DMS153 (cell line): ENCODE measurements at regions not wholly inside any gene's neighbourhood (a gene's known extent, or its start where the extent isn't known, plus 50 kb on each side); places are given as distances from the start of the nearest gene placed in this dataset.
"Not testable (repeated sequence)": the region's sequence is repeated elsewhere in the genome, so short reads cannot be mapped to it uniquely, and the experiment has no call there.

Experiments used
- DNase-seq: peaks from one replicate; lab custom pipeline; 2025; lab: John Stamatoyannopoulos, UW

DNA sequence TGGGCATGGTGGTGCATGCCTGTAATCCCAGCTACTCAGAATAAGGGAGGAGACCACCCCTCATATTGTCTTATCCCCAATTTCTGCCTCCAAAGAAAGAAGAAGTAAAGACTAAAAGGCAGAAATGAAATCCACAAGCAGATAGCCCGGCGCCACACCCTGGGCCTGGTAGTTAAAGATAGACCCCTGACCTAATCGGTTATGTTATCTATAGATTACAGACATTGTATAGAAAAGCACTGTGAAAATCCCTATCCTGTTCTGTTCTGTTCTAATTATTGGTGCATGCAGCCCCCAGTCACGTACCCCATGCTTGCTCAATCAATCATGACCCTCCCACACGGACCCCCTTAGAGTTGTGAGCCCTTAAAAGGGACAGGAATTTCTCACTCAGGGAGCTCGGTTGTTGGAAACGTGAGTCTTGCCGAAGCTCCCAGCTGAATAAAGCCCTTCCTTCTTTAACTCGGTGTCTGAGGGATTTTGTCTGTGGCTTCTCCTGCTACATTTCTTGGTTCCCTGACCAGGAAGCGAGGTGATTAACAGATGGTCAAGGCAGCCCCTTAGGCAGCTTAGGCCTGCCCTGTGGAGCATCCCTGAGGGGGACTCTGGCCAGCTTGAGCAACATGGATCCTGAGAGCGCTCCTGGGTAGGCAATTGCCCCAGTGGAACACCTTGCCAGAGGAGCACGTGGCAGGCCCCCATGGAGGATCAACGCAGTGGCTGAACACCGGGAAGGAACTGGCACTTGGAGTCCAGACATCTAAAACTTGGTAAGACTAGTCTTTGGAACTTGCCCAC lies 188.7 kb upstream of the NDUFV2 start:
- DNase-seq, result not testable (repeated sequence)

GRCh38 chr18:8914404-8915264 lies 187.9 kb upstream of the NDUFV2 start:
- DNase-seq, result not testable (repeated sequence)

DNA sequence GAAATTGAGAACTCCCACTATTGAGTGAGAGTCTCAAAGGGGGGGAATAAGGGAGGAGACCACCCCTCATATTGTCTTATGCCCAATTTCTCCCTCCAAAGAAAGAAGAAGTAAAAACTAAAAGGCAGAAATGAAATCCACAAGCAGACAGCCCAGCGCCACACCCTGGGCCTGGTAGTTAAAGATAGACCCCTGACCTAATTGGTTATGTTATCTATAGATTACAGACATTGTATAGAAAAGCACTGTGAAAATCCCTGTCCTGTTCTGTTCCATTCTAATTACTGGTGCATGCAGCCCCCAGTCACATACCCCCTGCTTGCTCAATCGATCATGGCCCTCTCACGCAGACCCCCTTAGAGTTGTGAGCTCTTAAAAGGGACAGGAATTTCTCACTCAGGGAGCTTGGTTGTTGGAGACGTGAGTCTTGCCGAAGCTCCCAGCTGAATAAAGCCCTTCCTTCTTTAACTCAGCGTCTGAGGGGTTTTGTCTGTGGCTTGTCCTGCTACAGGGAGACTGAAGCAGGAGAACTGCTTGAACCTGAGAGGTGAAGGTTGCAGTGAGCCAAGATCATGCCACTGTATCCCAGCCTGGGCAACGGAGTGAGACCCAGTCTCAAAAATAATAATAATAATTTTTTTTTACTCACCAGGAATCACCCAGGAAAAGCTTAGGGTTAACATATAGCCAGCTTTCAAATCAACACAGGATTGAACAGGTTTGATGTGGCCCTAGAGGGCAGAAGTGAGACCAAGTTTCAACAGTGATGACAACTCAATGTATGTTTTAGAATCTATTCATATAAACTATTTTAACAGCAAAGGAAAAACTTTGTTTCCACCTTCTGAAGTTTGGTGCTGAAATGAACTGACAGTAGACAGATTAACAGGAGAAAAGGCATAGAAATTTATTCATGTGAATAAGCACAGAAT lies 181.4 kb upstream of the NDUFV2 start:
- DNase-seq, result not testable (repeated sequence)

GRCh38 chr18:8926464-8926863 lies 176.0 kb upstream of the NDUFV2 start:
- no peak for DNase-seq

DNA sequence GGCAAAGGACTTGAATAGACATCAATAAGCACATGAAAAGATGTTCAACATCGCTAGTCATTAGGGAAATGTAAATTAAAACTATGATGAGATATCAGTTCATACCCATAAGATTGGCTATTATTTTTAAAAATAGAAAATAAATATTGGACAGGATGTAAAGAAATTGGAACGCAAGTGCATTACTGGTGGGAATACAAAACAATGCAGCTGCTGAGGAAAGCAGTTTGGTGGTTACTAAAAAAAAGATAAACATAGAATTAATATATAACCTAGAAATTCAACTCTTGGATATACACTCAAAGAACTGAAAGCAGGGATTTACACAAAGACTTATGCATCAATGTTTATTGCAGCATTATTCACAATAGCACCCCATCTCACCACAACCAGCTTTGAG lies 174.5 kb upstream of the NDUFV2 start:
- DNase-seq, result no peak

- no peak for DNase-seq
Observed at GRCh38 chr18:8928847-8929780, 173.4 kb upstream of the NDUFV2 start.

DNA sequence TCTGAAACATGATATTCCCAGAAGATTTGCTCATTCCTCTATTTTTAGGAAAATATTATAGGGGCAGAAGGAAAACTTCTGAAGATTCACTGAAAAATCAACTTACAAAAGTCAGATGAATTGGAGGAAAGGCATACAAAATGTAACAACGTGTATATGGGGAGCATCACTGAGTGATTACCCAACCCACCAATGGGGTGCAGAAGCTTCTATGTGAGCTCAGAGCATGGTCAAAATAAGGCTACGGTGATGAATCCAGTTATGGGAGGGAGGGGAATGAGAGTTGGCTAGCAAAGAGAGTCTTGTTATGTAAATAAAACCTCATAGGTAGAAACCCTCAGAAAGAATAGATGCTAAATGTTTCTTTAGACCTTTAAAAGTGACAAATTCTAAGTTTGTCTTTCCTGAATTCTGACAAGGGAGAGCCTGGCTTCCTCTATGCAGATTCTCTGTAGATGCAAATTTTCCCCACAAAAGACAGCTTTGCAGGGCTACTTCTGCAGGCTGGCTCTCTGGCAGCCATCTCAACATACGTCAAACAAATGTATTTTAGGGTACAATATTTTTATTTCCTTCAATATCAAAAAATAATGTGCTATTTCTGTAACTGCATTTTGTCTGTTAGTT lies 171.4 kb upstream of the NDUFV2 start:
- no peak for DNase-seq

DNA sequence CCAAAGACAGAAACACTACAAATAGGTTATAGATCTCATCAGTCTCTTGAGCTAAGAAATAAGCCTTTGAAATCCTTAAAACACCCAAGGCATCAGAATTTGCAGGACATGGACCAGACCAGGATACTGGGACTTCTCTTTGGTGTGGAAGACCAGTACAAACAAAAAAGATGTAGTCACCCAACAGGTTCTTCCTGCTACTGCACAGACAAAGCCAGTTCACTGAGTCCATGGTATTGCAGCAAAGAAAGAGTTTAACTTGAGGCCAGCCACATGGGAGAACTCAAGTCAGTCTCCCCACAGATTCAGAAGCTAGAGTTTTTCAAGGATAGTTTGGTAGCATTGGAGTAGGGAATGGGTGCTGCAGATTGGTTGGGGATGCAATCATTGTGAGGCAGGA lies 169.6 kb upstream of the NDUFV2 start:
- DNase-seq, result no peak

DNA sequence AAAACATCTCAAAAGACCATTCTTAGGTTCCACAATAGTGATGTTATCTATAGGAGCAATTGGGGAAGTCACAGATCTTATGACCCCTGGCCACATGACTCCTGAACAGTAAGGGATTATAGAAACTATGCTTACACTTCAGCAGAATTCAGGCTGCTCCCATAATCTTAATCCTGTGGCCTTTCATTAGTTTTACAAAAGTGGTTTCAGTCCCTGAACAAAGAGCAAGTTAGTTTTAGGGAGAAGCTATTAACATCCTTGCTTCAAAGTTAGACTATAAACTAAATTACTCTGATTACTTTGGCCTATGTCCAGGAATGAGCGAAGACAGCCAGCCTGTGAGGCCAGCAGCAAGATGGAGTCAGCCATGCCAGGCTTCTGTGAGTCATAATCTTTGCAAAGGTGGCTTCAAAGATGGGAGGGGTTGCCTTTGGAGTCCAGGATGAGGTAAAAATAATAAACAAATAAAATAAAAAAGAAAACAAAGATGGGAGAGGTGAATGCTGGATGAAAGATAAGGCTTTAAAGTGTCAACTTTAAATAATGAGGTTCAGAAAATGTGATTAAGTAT lies 168.7 kb upstream of the NDUFV2 start:
- DNase-seq, result no peak

- DNase-seq, result not testable (repeated sequence)
Observed at GRCh38 chr18:8935346-8935745, 167.2 kb upstream of the NDUFV2 start.

DNA sequence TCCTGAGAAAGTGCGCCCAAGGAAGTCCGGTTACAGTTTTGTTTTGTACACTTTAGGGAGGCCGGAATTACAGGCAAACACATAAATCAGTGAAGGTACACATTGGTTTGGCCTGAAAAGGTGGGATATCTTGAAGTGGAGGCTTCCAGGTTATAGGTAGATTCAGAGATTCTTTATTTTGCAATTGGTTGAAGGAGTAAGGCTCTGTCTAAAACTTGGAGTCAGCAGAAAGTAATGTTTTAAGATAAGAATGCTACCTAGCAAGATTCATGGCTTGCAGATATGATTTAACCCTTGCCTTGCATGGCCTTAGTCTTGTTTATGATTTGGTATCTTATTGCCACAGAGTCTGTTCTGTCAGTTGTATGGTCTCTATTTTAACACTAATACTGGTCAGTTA lies 165.9 kb upstream of the NDUFV2 start:
- DNase-seq, result no peak

DNA sequence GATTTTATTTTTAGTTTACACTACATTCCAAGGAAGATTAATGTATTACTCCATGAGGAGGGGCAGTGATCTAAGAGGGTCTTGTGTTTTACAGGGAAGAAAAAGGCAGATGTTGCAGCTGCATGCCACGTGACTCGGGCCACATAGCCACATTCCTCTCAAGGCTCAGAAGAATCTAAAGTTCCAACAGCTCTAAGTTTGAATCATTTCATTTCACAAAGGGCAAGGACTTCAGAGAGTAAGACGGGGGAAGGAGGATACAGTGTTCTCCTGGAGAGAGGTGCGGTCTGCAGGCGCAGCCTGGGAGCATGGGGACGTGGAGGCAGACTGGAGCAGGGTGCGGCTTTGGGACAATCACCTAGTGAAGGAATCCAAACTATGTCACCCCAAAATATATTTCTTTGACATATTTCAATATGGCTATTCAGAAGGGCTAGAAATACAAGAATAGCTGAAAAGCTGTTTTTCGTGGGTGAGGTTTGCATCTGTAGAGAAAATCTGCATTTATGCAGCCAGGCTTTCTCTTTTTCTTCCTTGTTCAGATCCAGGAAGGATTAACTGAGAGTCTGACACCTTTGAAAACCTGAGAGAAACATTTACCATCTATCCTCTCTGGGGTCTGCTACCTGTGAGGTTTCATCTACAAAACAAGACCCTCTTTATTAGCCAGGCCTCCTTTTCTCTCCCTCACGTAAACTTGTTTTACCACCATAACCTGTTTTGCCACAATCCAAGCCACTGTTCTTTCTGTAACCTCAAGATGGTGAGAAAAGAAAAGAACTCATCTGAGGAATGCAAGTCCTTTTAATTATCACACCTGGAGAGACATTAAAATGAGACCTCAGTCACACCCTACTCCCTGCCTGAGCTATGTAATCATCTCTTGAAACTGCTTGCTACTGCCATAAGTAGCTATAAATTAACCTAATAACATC lies 165.1 kb upstream of the NDUFV2 start:
- DNase-seq, result no peak

DNA sequence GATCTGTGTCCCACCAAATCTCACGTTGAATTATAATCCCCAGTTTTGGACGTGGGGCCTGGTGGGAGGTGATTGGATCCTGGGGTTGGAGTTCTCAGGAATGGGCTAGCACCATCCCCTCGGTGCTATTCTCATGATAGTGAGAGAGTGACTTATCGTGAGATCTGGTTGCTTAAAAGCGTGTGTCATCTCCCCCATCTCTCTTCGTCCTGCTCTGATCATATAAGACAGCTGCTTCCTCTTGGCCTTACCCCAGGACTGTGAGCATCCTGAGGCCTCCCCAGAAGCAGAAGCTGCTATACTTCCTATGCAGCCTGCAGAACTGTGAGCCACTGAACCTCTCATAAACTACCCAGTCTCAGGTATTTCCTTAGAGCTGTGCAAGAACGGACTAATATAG lies 163.7 kb upstream of the NDUFV2 start:
- no peak for DNase-seq

GRCh38 chr18:8942021-8942908 lies 160.2 kb upstream of the NDUFV2 start:
- DNase-seq, result no peak

DNA sequence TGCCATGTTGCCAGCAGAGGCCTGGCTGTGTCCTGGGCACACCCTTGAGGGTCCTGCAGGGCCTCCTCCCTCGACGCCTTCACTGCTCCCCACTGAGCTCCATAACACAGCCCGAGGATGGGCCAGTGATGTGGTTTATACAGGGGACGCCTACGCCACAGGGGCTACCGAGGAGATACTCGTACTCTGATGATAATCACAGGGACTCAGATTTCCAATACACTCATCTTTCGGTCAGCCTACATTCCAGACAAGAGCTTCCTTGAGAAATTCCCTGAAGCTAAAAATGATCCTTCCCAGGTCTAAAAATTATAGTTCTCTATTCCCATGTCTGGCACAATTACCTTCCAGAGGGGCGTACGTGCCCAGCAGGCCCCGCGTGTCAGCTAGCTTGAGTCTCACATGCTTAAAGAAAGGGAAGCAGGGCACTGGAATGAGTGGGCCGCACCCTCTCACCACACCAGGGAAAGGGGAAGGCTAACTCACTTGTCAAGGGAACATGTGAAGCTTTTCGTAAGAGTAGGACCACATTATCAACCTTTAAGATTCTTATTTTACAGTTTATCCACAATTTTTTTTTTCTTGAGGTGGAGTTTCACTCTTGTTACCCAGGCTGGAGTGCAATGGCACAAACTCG lies 159.5 kb upstream of the NDUFV2 start:
- no peak for DNase-seq

DNA sequence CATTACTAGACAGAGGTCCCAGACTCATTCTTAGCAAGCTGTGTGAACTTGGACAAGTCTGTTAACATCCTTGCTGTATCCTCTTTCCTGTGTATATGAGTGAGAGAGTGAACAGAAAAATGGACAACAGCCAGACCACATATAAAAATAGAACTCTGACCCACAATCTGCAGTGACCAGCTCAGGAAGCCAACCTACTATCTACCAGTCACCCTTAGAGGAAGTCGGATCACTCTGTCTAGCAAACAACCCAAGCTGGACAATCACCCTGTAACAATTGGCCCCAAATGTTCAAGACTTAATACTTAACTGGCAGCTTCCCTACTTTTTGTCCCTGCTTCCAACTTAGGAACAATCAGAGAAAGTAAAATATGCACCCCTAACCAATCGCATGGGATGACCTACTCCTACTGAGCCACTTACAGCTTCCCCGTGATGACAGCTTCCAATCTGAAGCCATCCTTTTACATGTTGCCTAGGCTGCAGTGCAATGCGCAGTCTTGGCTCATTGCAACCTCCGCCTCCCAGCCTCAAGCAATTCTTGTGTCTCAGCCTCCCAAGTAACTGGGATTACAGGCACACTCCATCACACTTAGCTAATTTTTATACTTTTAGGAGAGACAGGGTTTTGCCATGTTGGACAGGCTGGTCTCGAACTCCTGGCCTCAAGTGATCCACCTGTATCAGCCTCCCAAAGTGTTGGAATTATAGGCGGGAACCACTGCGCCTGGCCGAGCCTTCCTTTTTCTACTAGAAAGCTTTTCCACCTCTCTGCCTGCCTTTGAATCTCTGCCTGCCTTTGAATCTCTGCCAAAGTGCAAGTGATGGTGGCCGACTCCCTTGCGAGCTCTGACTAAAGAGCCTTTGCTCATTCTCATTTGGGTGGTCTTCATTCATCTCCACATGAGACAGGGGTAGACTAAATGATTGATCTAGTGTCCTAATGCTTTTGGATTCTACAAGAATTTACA lies 158.3 kb upstream of the NDUFV2 start:
- DNase-seq, result no peak
